ENCODE measurements at regions not wholly inside any gene's neighbourhood (a gene's known extent, or its start where the extent isn't known, plus 50 kb on each side); places are given as distances from the start of the nearest gene placed in this dataset.

DNA sequence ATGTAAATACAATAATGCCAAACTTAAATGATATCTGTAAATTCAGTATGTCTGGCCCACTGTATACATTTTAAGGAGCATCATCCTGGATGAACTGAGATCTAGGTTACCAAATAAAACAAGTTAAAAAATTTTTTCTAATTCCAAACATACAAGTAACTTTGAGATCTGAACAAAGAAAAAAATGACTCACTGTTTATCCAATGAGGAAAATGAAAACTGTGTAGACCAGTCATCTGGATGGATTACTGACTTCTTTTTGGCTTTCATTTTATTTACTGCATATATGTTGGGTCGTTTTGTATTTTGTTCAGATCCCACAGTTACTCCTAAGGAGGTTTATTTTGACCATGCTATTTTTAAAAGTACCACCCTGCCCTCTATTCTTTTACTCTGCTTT, 189.8 kb downstream of the RBM43 start:
- TF ChIP-seq CTCF (IDR thresholded peaks at IDR 0.05; ENCODE audit: low read length) = no peak
- no peak for TF ChIP-seq EZH2 (optimal IDR thresholded peaks at IDR 0.05; ENCODE audit: low read depth, low read length)
